ENCODE measurements at regions not wholly inside any gene's neighbourhood (a gene's known extent, or its start where the extent isn't known, plus 50 kb on each side); places are given as distances from the start of the nearest gene placed in this dataset.

DNA sequence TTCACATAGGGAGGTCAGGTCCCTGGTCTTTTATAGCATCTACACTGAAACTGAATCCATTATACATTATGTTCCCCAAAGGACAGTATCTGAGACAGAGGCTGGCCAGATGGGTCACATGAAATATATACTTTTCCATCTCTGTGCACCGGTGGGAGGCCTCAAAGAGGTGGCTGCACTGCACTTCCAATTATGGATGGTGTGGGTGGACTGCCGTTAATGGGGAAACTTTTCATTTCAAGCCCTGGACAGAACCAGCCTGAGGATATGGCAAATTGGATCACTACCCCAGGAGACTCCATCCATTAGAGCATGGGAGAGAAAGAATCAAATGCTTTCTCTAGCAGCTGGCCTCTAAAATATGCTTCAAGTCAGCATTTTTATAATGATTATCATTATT, 280.5 kb upstream of the OPRM1 start:
- no peak overlapping the region for H3K27ac ChIP-seq
- H3K9me3 ChIP-seq: no peaks in the 10 kb centered on the region
- no peak for DNase-seq
- no peak overlapping the region for H3K4me3 ChIP-seq
- no peaks in the 10 kb centered on the region for H3K27me3 ChIP-seq
- H3K4me1 ChIP-seq: no peaks in the 10 kb centered on the region
- no peaks in the 10 kb centered on the region for H3K36me3 ChIP-seq
- intact Hi-C loops (cut with DNase I; ENCODE audit: low total_unique reads): no loop called here
- TF ChIP-seq, protein P1, sequence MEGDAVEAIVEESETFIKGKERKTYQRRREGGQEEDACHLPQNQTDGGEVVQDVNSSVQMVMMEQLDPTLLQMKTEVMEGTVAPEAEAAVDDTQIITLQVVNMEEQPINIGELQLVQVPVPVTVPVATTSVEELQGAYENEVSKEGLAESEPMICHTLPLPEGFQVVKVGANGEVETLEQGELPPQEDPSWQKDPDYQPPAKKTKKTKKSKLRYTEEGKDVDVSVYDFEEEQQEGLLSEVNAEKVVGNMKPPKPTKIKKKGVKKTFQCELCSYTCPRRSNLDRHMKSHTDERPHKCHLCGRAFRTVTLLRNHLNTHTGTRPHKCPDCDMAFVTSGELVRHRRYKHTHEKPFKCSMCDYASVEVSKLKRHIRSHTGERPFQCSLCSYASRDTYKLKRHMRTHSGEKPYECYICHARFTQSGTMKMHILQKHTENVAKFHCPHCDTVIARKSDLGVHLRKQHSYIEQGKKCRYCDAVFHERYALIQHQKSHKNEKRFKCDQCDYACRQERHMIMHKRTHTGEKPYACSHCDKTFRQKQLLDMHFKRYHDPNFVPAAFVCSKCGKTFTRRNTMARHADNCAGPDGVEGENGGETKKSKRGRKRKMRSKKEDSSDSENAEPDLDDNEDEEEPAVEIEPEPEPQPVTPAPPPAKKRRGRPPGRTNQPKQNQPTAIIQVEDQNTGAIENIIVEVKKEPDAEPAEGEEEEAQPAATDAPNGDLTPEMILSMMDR (IDR thresholded peaks at IDR 0.05): no peak

DNA sequence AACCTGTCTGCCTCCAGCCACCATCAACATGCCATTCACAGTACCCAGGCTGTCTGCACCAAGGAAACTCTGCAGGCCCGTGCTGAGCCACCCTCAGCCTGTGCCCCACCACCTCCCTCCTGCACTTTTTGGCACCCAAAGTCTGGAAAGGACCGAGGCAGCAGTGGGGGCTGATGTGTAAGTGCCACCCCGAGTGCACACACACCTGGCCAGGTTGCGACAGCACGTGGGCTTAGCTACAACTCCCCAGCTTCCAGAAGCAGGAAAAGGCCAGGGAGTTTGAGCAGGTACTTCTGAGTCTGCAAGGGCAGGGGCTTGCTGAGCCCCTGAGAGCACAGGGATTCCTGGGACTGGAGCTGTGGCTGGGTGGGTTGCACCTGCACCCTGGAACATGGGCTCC, 303.3 kb upstream of the OPRM1 start:
- Histone ChIP-seq H3K4me1 (no peaks in the 10 kb centered on the region), H3K9me3 (no peaks in the 10 kb centered on the region), H3K27ac (no peak overlapping the region), H3K27me3 (no peaks in the 10 kb centered on the region), H3K4me3 (no peak overlapping the region), H3K36me3 (no peaks in the 10 kb centered on the region)
- no peak for DNase-seq
- TF ChIP-seq, protein P1 (IDR thresholded peaks at IDR 0.05): no peak
- intact Hi-C loops (cut with DNase I; ENCODE audit: low total_unique reads): no loop called here

GRCh38 chr6:153729189-153729588, 309.9 kb upstream of the OPRM1 start:
- TF ChIP-seq, protein P1 (IDR thresholded peaks at IDR 0.05): no peak
- Histone ChIP-seq H3K36me3 (no peaks in the 10 kb centered on the region), H3K4me3 (no peak overlapping the region), H3K27me3 (no peaks in the 10 kb centered on the region), H3K9me3 (no peaks in the 10 kb centered on the region), H3K4me1 (no peaks in the 10 kb centered on the region), H3K27ac (no peak overlapping the region)
- DNase-seq: no peak
- intact Hi-C loops (cut with DNase I; ENCODE audit: low total_unique reads): no loop called here

GRCh38 chr6:153727885-153728284, 311.2 kb upstream of the OPRM1 start:
- Histone ChIP-seq H3K4me3 (no peak overlapping the region), H3K27me3 (no peaks in the 10 kb centered on the region), H3K27ac (no peak overlapping the region), H3K9me3 (no peaks in the 10 kb centered on the region), H3K36me3 (no peaks in the 10 kb centered on the region), H3K4me1 (no peaks in the 10 kb centered on the region)
- DNase-seq: no peak
- intact Hi-C loops (cut with DNase I; ENCODE audit: low total_unique reads): no loop called here
- TF ChIP-seq, protein P1 (IDR thresholded peaks at IDR 0.05): no peak

DNA sequence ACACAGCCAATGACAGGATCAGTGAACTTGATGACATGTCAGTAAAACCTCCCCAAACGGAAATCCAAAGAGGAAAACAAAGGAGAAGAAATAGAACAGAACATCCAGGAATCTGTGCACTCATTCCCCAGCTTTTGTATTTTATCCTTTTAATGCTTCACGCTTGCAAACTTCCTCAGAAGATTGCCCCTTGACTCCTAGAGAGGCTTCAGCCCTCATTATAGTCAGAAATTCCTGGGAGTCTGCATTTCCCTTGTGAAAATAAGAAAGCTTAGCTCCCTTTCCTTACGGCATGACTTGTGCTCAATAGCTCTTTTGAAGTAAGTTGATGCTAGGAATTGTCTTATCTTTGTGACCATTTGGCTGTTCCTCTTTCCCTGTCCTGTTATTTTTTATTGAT, 313.6 kb upstream of the OPRM1 start:
- intact Hi-C loops (cut with DNase I; ENCODE audit: low total_unique reads): no loop called here
- H3K27ac ChIP-seq: no peak overlapping the region
- no peak for DNase-seq
- TF ChIP-seq, protein P1 (IDR thresholded peaks at IDR 0.05): no peak
- H3K36me3 ChIP-seq: no peaks in the 10 kb centered on the region
- H3K4me3 ChIP-seq: no peak overlapping the region
- H3K9me3 ChIP-seq: no peaks in the 10 kb centered on the region
- H3K4me1 ChIP-seq: no peaks in the 10 kb centered on the region
- H3K27me3 ChIP-seq: no peaks in the 10 kb centered on the region

GRCh38 chr6:153720732-153721131, 318.3 kb upstream of the OPRM1 start:
- Histone ChIP-seq H3K27ac (no peak overlapping the region), H3K9me3 (no peaks in the 10 kb centered on the region), H3K4me3 (no peak overlapping the region), H3K36me3 (no peaks in the 10 kb centered on the region), H3K27me3 (no peaks in the 10 kb centered on the region), H3K4me1 (no peaks in the 10 kb centered on the region)
- intact Hi-C loops (cut with DNase I; ENCODE audit: low total_unique reads): no loop called here
- no peak for DNase-seq
- TF ChIP-seq, protein P1 (IDR thresholded peaks at IDR 0.05): no peak
